Effector CD8-positive, alpha-beta T cell (primary cell): ENCODE measurements at regions not wholly inside any gene's neighbourhood (a gene's known extent, or its start where the extent isn't known, plus 50 kb on each side); places are given as distances from the start of the nearest gene placed in this dataset.
"Not testable (repeated sequence)": the region's sequence is repeated elsewhere in the genome, so short reads cannot be mapped to it uniquely, and the experiment has no call there.

ENCODE experiments used
- DNase-seq: peaks from one replicate; lab custom pipeline; 2025; lab: John Stamatoyannopoulos, UW

DNA sequence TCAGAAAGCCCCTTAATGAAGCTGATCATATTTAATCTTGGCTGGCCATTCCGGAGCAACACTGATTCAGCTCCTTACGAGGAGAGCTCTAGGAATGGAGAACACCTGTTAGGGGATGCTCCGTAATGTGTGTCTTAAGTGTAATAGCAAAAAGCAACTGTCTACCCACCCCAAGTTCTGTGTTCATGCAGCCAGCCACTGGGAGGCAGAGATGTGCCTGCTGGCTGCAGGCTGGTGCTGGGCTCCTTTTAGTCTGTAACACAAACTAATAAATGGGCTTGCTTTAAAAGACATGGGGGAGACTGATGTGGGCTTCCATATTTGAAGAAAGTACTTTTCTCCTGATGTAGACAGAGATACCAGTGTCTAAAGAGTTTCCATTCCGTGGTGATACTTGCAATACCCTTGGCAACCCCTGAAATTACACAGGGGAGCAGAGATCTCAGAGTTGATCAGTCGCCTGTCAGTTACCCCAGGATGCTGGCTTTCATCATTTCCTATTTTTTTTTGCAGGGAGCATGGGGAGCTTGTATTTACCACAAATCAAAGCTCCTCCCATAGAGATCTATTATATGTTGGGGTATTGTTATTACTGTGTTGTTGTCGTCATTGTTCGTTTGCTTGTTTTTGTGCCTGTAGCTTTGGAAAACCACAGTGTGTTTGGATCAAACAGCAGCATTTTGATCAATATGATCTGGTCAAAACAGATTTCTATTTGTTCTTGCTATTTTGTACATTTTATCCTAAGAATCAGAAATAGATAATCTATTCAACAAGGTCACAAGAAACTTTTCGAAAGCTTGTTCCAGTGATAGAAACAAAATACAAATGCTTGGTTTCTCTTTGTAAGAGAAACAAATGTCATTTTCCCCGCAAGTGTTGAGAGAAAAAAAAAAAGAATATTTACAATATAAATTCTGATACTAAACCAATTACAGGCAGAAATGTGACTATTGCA, 65.8 kb downstream of the MTX3 start:
- DNase-seq = no peak

DNA sequence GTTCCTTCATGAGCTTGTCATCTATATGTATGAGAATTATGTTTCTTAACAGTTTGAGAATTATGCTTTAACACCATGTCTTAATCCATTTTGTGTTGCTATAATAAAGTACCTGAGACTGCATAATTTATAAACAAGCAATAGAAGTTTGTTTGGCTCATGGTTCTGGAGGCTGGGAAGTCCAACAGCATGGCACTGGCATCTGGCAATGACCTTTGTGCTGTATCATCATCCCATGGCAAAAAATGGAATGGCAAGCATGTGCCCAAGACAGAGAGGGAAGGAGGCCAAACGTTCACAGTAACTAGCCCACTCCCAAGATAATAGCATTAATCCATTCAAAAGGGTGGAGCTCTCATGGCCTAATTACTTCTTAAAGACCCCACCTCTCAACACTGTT, 67.6 kb downstream of the MTX3 start:
- no peak for DNase-seq

DNA sequence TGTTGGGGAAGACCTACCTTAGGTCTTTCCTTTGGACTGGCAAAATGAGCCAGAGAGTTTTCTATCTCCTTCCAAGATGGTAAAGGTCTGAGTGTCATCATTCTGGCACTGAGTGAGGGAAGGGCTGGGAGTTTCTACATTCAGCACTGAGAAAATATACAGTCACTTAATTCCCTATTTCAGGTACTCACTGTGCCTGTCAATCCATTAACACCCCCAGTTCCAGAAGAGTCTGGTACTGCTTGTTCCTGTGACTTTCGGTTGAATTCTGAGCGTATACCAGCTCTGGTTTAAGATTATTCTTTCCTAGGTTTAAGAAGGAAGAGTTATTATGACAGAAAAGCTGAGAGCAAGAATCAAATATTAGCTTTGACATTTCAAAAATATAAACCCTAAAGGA, 68.4 kb downstream of the MTX3 start:
- no peak for DNase-seq

DNA sequence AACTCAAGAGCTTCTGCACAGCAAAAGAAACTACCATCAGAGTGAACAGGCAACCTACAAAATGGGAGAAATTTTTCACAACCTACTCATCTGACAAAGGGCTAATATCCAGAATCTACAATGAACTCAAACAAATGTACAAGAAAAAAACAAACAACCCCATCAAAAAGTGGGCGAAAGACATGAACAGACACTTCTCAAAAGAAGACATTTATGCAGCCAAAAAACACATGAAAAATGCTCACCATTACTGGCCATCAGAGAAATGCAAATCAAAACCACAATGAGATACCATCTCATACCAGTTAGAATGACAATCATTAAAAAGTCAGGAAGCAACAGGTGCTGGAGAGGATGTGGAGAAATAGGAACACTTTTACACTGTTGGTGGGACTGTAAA, 83.6 kb downstream of the MTX3 start:
- not testable (repeated sequence) for DNase-seq

DNA sequence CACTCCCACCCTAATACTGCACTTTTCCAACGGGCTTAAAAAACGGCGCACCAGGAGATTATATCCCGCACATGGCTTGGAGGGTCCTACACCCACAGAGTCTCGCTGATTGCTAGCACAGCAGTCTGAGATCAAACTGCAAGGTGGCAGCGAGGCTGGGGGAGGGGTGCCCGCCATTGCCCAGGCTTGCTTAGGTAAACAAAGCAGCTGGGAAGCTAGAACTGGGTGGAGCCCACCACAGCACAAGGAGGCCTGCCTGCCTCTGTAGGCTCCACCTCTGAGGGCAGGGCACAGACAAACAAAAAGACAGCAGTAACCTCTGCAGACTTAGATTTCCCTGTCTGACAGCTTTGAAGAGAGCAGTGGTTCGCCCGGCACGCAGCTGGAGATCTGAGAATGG, 88.5 kb downstream of the MTX3 start:
- DNase-seq = not testable (repeated sequence)

DNA sequence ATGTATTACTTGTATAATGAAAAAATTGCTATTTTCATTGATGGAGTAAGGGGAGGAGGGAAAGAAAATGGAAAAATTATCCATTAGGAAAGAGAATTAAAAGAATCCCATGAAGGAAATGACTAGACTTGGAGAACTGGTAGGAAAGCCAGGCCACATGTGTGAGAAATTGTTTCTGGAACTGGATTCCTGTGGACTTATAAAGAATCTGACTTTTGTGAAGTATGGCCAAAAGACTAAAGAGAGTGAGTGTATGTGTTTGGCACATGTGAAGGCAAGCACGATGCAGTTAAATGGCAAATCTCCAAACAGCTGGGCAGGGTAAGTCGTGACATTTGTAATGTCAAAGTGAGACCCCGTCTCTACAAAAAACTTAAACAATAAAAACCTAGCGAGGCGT, 89.4 kb downstream of the MTX3 start:
- no peak for DNase-seq

DNA sequence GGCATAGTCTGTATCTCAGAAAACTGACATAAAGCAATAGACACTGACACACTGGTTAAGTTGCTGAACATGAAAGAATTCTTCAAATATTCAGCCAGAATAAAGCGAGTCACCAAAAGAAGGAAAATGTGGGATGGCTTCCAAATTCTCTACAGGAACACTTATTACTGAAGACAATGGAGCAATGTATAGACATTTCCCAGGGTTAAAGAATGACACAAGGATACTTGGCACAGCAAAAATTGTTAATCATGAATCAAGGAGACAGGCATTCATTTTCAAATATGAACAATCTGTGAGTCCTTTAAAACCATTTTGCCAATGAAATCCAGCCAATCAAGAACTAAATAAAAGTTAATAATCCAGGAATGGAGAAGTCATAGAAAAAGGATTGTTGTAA, 92.5 kb downstream of the MTX3 start:
- no peak for DNase-seq

DNA sequence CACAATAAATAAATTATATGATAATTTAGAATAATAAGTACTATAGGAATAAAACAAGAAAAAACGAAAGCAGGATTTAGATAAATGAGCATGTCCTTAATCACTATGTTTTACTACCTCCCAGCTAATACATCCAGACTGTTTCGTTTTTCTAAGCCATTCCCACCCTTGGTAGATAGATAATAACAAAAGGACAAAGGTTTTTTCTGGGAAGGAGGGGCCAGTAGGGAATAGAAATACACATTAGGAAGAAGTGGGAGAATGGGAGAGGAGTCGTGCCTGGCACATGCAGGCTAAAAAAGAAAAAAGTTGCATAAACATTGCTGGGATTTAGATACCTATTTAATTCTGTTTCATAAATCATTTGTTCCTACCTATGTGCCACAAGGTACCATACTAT, 97.1 kb downstream of the MTX3 start:
- DNase-seq = no peak

DNA sequence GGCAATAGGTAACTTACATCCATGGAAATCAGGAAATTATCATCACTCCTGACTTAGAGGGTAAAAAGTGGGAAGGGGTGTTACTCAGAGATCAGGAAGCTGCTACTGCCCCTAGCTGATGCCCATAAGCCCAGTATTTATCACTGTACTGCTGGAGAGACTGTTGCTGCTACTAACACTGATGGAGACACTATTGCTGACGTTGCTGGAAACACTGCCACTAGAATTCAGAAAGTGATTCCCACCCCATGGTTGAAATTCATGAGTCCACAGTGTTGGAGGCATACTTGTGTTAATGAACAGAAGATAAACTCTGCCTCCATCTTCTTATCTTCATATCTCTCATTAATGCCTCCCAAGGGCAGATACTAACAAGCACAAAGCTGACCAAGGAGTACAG, 97.6 kb downstream of the MTX3 start:
- DNase-seq = no peak

DNA sequence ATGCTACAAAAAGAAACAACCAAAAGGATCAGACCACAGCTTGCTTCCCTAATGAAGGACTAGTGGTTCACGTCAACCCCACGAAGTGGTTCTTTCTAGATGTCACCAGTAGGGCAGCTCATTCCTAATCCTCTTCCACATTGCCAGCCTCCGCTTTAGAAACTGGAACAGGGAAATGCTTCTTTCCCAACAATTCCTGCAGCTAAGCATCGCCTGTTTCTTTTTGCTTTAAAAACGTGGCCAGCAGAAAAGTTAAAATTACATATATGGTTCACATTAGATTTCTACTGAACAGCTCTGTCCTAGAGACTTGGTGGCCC, 100.2 kb downstream of the MTX3 start:
- no peak for DNase-seq

DNA sequence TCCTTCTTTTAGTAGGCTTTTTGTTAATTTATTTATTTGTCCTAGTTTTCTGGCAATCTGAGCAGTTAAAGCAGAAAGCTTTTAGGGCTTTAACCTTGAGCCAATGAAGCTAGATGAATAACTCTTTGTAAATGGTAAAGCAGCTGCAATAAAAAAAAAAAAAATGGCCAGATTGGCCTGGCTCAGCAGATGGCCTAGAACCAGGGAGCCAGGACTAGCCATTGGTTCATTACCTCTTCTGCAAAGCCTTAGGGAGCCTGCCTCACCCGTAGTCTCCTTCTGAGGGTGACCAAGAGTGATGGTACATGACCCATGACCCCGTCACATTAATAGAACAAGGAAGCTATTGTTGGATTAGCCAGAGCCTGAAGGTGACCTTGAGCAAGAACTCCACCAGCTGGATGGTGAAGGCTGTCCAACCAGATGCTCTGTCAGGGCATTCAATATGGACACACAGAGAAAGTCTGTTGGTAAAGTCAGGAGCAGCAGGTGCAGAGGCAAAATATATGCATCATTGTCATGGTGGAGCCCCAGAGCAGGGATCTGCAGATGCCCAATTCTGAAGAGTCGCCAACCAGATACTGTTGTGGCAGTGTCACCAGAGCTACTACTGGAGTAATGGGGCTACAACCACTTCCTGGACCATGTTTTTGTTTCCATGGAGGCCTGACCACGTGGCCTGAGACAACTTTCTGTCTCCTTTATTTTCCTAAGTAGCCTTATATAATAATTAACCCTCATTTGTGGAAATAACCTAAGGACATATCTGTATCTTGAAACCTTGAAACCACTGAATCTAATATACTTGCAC, 100.7 kb downstream of the MTX3 start:
- DNase-seq = no peak

DNA sequence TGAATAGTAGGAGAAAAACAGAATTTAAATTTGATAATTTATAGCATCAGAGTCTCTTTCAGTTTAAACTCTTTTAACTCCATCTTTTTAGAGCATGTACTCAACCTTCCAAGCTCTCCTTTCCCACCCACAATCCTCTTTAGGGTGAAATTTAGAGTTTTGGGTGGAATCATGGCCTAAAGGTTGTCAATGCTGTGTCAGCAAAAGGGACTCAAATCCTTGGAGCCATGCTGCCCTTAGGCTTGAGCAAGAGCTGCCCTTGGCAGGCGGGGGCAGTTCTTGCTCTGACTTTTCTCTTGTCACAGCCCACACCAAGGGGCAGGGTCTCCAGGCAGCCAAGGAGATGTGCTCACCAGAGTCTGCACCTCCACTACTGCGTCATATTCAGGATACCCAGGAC, 102.4 kb downstream of the MTX3 start:
- DNase-seq = no peak

DNA sequence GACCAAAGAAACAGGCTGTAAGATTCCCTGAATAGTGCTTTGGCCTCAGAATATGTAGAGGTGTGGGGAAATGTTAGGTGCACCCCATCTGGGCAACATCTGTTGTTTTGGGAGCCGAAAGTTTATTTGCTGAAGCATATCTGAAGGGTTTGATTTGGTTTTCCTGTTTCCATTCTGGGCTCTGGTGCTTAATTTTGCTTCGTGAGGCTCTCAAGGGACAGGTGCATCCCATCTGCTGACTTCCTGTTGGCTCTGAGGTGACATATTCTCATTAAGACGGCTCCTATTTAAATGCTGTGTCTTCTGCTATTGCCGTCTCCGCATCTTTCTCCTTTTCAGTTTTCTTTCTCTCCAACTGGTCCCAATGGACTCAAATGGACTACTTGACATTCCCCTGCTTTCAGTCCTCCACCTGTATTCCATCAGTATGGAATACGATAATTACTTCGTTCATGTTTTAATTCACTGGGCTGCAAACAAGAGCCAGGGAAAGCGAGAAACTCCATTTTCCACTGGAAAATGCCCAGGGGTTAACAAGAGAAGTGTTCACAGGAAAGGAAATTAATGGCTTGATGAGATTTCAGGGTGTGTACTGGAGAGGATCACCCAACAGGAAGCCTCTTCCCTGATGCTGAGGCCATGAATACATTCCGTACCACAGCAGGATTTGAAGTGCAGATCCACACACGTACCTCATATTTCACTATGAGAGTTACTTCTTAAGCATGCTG, 104.0 kb downstream of the MTX3 start:
- no peak for DNase-seq

DNA sequence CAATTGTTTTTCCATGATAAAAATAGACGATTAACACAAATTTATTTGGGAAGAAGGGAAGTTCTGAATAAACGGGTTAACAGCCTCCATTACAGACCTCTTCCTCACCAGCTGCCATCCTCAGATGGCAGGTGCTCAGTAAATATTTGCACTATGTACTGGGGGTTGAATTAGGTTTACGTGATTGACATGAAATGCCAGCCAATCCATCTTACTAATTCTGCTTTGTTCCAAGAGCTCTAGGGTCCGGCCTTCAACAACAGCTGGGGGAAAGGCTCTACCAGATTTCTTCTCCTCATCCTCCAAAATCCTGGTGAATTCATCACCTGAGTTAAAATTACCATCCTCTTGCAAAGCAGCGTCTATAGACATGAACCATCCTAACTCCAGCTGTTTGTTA, 104.6 kb downstream of the MTX3 start:
- no peak for DNase-seq

DNA sequence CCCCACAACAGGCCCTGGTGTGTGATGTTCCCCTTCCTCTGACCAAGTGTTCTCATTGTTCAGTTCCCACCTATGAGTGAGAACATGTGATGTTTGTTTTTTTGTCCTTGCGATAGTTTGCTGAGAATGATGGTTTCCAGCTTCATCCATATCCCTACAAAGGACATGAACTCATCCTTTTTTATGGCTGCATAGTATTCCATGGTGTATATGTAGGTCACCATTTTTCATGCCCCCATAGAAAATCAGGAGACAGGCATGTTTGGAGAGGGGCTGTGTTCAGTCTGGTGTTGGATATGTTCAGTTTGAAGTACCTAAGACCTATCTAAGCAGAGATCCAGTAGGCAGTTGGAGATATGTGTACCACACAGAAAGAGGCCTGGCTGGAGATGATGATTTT, 111.2 kb downstream of the MTX3 start:
- DNase-seq = not testable (repeated sequence)

DNA sequence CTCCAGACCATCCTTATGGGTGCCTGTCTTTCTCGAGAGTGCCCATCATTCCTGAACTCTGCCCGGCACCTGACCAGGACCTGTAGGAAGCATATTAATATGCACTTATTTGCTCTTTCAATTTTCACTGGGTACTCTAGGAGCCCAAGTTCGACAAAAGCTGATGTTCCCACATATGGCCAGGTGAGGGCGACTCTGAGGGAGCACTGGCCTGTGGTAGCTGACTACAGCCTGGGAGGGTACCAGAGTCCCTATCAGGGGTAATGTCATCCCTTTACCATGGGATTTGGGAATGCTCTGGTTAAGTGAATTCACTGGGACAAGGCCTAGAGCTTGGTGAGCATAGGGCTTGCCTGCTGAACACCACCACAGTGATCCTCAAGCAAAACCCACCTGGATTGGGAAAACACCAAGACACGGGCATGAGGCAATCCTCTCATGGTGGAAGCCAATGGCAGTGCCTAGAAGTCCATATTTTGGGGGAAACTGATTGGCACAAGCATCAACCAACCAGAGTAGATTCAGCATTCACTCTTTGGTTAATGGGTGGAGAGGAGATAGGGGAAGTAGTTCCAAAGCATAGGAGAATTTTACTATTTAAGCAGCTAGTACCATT, 112.2 kb downstream of the MTX3 start:
- no peak for DNase-seq

DNA sequence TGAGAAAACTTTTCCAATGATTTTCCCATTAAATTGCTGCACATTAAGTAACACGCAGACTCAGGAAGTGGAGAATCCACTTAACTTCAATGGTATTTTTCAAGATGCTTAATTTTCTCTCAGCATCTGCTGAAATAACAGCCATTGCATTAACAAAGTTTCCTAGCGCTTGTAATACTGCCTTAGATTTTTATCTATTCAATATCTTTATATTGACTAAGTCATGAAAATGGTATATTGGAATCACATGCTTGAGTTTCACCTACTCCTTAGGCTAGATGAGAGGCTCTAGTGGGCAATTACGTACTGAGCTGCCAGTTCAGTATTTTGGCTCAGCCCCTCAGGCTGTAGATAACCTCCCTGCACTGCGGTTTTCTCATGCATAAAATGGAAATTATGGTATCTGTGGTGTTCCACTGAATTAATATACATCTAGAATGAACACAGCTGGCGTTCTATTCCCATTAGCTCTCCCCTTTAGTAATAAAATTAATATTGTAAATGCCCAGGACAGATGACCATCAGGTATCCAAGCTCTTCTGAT, 112.9 kb downstream of the MTX3 start:
- DNase-seq = no peak

DNA sequence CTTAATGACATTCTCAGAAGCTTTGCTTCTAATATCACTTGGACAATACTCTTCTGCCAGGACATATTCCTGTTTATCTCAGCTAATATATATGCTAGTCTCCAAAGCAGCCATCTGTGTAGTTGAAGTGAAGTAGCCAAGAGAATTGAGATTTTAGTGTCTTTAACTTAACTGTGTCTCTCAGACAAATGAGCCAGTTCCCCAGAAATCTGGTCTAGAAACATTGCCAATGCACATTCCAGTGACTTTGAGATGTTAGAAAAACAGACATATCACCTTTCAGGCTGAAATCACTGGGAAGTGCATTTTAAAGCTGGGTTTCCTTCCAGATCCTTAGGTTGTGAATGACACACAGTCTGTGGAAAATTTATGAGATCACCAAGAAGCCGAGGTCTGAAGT, 114.6 kb downstream of the MTX3 start:
- no peak for DNase-seq

DNA sequence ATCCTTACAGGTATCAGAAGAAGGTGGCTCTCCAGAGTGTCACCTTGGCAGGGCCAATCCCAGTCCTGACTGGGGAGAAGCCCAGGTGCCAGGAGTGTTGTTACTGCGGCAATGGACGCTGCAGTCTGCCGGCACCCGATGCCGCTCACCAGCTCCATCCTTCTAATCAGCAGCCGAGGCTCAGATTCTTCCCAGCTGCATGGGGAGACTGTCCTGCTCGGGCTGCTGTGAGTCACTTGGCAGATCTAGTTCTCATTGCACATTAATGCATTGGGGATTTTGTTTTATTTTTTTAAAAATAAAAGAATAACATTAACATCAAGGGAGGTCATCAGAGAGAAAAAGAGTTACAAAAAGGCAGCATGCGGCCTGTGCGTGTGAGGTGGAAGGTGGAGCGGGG, 115.8 kb downstream of the MTX3 start:
- DNase-seq = no peak

DNA sequence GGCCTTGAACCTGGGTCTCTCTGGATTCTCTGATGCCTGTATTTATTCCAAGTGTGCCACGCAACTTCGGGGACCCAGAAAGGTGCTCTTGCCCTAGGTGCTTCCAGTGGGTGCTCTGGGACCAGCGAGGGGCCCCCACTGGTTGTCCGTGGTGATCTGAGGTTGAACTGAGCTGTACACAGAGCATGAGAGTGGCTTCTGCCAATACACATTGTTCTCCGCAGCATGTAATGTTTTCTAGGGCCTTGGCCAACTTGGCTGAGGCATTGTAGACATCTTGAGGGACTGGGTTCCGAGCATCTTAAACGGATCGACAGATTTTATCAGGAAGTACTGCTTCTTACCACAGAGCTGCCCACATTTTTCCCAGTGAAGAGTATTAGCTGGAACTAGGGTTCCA, 117.9 kb downstream of the MTX3 start:
- no peak for DNase-seq

DNA sequence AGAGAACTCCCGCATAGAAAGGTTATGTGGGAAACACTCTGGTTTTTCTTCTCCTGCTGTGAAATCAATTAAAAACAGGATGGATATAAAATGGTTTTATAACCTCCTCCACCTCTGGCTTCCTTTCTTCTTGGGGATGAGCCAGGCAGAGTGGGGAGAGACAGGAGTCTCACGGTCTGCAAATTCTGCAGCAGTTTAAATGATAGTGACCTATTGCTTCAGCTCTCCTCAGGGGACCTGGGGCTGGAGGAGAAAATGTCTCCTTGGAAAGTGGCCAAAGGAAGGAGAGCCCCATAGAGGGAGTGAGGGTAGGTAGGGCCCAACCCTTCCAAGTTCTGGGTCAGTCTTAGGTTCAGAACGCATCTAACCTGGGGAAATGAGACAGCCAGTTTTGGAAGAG, 118.8 kb downstream of the MTX3 start:
- DNase-seq = no peak
